WERI-Rb-1 (cell line): ENCODE measurements at regions not wholly inside any gene's neighbourhood (a gene's known extent, or its start where the extent isn't known, plus 50 kb on each side); places are given as distances from the start of the nearest gene placed in this dataset.

Experiments used
- DNase-seq: peaks from one replicate; pipeline ENCODE4 v3.0.0-alpha.2; 2020
- H3K27ac ChIP-seq: fragments of 250-450 bp; sonication (Bioruptor Pico); 2 replicates; pipeline ENCODE4 v1.5.1; 2020; ENCODE audit warnings: mild to moderate bottlenecking, moderate library complexity
- H3K27me3 ChIP-seq: fragments of 250-450 bp; sonication (Bioruptor Pico); 2 replicates; pipeline ENCODE4 v1.5.1; 2021; ENCODE audit warnings: mild to moderate bottlenecking, low read depth, moderate library complexity; ENCODE audit not compliant: insufficient read depth, severe bottlenecking
- H3K36me3 ChIP-seq: fragments of 250-450 bp; sonication (Bioruptor Pico); 2 replicates; pipeline ENCODE4 v1.5.1; 2020; ENCODE audit warnings: mild to moderate bottlenecking, moderate library complexity
- H3K4me3 ChIP-seq: 2 replicates; pipeline ENCODE4 v1.5.1; 2011; ENCODE audit warnings: low read depth, mild to moderate bottlenecking, control low read depth, low read length
- H3K9me3 ChIP-seq: fragments of 250-450 bp; sonication (Bioruptor Pico); 2 replicates; pipeline ENCODE4 v1.5.1; 2021; ENCODE audit warnings: mild to moderate bottlenecking, moderate library complexity; ENCODE audit not compliant: severe bottlenecking
- CTCF ChIP-seq: IDR thresholded peaks from 2 replicates; pipeline ENCODE4 v1.5.1; 2011; ENCODE audit warnings: low read depth, mild to moderate bottlenecking, control low read depth, inconsistent platforms, low read length

DNA sequence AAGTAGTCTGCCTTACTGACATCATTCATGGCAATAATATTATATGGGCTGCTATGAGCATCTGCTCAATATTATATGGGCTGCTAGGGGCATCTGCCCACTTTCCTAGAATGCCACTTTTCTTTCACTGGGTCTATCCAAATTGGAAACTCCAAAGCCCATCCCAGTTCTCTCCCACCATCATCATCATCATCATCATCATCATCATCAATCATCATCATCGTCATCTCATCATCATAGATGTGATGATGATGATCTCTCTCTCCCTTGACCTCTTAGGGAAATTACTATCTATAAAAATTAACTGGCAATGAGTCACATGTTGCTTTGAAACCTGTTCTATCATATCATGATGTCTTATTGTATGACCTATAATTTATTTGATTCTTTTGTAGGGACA is 222.0 kb downstream of the TJP1 start:
- H3K27me3 ChIP-seq: peaks cover 65% of the 10 kb centered on the region
- no peak overlapping the region for H3K4me3 ChIP-seq
- no peaks in the 10 kb centered on the region for H3K9me3 ChIP-seq
- H3K27ac ChIP-seq: no peak overlapping the region
- TF ChIP-seq CTCF: no peak
- H3K36me3 ChIP-seq: no peaks in the 10 kb centered on the region
- no peak for DNase-seq

DNA sequence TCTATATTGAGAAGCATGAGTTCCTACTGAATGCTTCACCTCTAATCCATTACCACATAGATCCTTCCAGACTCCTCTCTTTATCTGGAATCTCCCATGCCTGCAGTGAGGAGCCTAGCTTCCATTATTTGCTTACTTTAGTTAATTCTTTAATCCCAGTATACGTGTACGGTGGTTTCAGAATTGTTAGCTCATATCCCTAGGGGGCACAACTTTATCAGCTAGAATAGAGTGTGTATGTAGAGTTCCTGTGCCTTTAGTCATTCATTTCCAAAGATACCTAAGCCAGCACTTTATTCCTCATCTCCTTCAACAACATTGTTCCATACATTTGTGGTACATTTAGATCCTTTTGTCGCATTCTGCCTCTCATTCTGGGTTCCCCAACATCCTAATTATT is 226.0 kb downstream of the TJP1 start:
- DNase-seq: no peak
- no peak overlapping the region for H3K4me3 ChIP-seq
- H3K9me3 ChIP-seq: no peaks in the 10 kb centered on the region
- peaks cover 88% of the 10 kb centered on the region for H3K27me3 ChIP-seq
- no peak for TF ChIP-seq CTCF
- no peak overlapping the region for H3K27ac ChIP-seq
- no peaks in the 10 kb centered on the region for H3K36me3 ChIP-seq

DNA sequence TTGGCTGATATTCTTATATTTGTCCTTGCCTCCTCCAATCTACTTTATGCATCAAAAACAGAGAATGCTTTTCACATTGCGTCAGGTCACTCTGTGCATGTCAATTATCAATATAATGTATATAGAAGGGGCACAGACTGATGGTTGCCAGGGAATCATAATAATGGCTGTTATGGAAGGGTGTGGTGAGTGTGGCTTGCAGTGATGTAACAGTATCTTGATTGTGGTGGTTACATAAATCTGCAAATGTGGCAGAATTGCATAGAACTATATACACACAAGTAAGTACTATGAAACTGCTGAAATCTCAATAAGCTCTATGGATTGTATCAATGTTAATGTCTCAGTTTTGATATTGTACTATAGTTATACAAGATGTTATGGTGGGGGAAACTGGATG is 228.6 kb downstream of the TJP1 start:
- Histone ChIP-seq H3K4me3 (no peak overlapping the region), H3K36me3 (no peaks in the 10 kb centered on the region), H3K27ac (no peak overlapping the region), H3K27me3 (peaks cover 92% of the 10 kb centered on the region), H3K9me3 (no peaks in the 10 kb centered on the region)
- no peak for DNase-seq
- no peak for TF ChIP-seq CTCF

- DNase-seq: no peak
- Histone ChIP-seq H3K27me3 (peaks cover 89% of the 10 kb centered on the region), H3K36me3 (no peaks in the 10 kb centered on the region), H3K4me3 (no peak overlapping the region), H3K27ac (no peak overlapping the region), H3K9me3 (no peaks in the 10 kb centered on the region)
- TF ChIP-seq CTCF: no peak
Observed at GRCh38 chr15:29593111-29593510, 229.2 kb downstream of the TJP1 start.

GRCh38 chr15:29590701-29591100 is 231.6 kb downstream of the TJP1 start:
- TF ChIP-seq CTCF: no peak
- Histone ChIP-seq H3K4me3 (no peak overlapping the region), H3K27me3 (peaks cover 85% of the 10 kb centered on the region), H3K9me3 (peaks cover 3% of the 10 kb centered on the region), H3K27ac (no peak overlapping the region), H3K36me3 (no peaks in the 10 kb centered on the region)
- no peak for DNase-seq

GRCh38 chr15:29589975-29590374 is 232.3 kb downstream of the TJP1 start:
- no peaks in the 10 kb centered on the region for H3K36me3 ChIP-seq
- peaks cover 3% of the 10 kb centered on the region for H3K9me3 ChIP-seq
- no peak overlapping the region for H3K4me3 ChIP-seq
- no peak for DNase-seq
- no peak for TF ChIP-seq CTCF
- H3K27ac ChIP-seq: no peak overlapping the region
- peaks cover 82% of the 10 kb centered on the region for H3K27me3 ChIP-seq
